Keratinocyte (primary cell): ENCODE measurements at regions not wholly inside any gene's neighbourhood (a gene's known extent, or its start where the extent isn't known, plus 50 kb on each side); places are given as distances from the start of the nearest gene placed in this dataset.

Experiments used
- DNase-seq: peaks from one replicate; pipeline ENCODE4 v3.0.0-alpha.2; 2011; ENCODE audit warnings: low read depth, missing footprints, low spot score
- FAIRE-seq: peaks from 2 replicates; lab custom pipeline; 2011; peaks lifted over from hg19 to GRCh38; lab: Jason Lieb, UNC
- H2AFZ ChIP-seq: 2 replicates; pipeline ENCODE4 v1.6.0; 2012; ENCODE audit warnings: low read length, control low read depth, inconsistent platforms; ENCODE audit not compliant: control insufficient read depth
- H3K27ac ChIP-seq: 2 replicates; pipeline ENCODE4 v1.5.1; 2011; ENCODE audit warnings: low read length; ENCODE audit not compliant: control insufficient read depth, insufficient read depth
- H3K27me3 ChIP-seq: 3 replicates; pipeline ENCODE4 v1.6.0; 2011; ENCODE audit warnings: low read length; ENCODE audit not compliant: control insufficient read depth, insufficient read depth; ENCODE audit errors: extremely low read depth
- H3K36me3 ChIP-seq, 2 experiments: 2 replicates in 1 of 2; 3 replicates in 1 of 2; pipeline ENCODE4 v1.5.1; 2011; ENCODE audit warnings: low read length in 2 of 2, mild to moderate bottlenecking in 1 of 2; ENCODE audit not compliant: control insufficient read depth in 2 of 2, insufficient read depth in 2 of 2; ENCODE audit errors: extremely low read depth in 1 of 2
- H3K4me1 ChIP-seq: 3 replicates; pipeline ENCODE4 v1.5.1; 2011; ENCODE audit warnings: low read length; ENCODE audit not compliant: control insufficient read depth, insufficient read depth; ENCODE audit errors: extremely low read depth
- H3K4me2 ChIP-seq: 3 replicates; pipeline ENCODE4 v1.6.0; 2011; ENCODE audit warnings: low read depth, low read length; ENCODE audit not compliant: control insufficient read depth, insufficient read depth; ENCODE audit errors: extremely low read depth
- H3K4me3 ChIP-seq, 3 experiments: fragments of 200-600 bp in 1 of 3; sonication (generic) in 1 of 3; 2 replicates in 2 of 3; 3 replicates in 1 of 3; pipeline ENCODE4 v1.5.1; 2011 to 2016; ENCODE audit warnings: low read length in 3 of 3, mild to moderate bottlenecking in 3 of 3, control low read depth in 2 of 3, inconsistent platforms in 1 of 3, low read depth in 1 of 3, mixed read lengths in 1 of 3, mixed run types in 1 of 3, moderate library complexity in 1 of 3; ENCODE audit not compliant: control insufficient read depth in 2 of 3, insufficient read depth in 2 of 3; ENCODE audit errors: extremely low read depth in 1 of 3
- H3K79me2 ChIP-seq: 2 replicates; pipeline ENCODE4 v1.6.0; 2012; ENCODE audit warnings: low read length; ENCODE audit not compliant: control insufficient read depth, insufficient read depth
- H3K9ac ChIP-seq: 3 replicates; pipeline ENCODE4 v1.6.0; 2011; ENCODE audit warnings: low read length; ENCODE audit not compliant: control insufficient read depth, insufficient read depth; ENCODE audit errors: extremely low read depth
- H3K9me1 ChIP-seq: 3 replicates; pipeline ENCODE4 v1.6.0; 2011; ENCODE audit warnings: low read length; ENCODE audit not compliant: control insufficient read depth, insufficient read depth; ENCODE audit errors: extremely low read depth
- H3K9me3 ChIP-seq: 2 replicates; pipeline ENCODE4 v1.5.1; 2012; ENCODE audit warnings: low read depth, low read length; ENCODE audit not compliant: control insufficient read depth
- H4K20me1 ChIP-seq: 3 replicates; pipeline ENCODE4 v1.6.0; 2011; ENCODE audit warnings: low read length; ENCODE audit not compliant: control insufficient read depth, insufficient read depth; ENCODE audit errors: extremely low read depth
- EZH2 ChIP-seq: IDR thresholded peaks from one replicate; pipeline ENCODE4 v1.6.1; 2012; ENCODE audit warnings: inconsistent platforms, mild to moderate bottlenecking, low read length, moderate library complexity
- dilution Hi-C: fragments of 300-500 bp; cut with MboI; formaldehyde crosslinking; loops from one replicate; pipeline ENCODE4 v1.7.0; 2020; ENCODE audit warnings: low sequenced_read_pairs; ENCODE audit not compliant: extremely low pct_ligation_motif_present
- TF ChIP-seq, protein P1 (sequence below), 3 experiments: IDR thresholded peaks in 1 of 3; conservative IDR thresholded peaks in 1 of 3; optimal IDR thresholded peaks in 1 of 3; 2 replicates in 2 of 3; 3 replicates in 1 of 3; pipeline versions ENCODE3 to v1.5.1; 2011; ENCODE audit warnings: low read length in 3 of 3, mild to moderate bottlenecking in 3 of 3, moderate library complexity in 2 of 3, control low read depth in 1 of 3, inconsistent platforms in 1 of 3; ENCODE audit not compliant: insufficient read depth in 2 of 3; ENCODE audit errors: extremely low read depth in 1 of 3

DNA sequence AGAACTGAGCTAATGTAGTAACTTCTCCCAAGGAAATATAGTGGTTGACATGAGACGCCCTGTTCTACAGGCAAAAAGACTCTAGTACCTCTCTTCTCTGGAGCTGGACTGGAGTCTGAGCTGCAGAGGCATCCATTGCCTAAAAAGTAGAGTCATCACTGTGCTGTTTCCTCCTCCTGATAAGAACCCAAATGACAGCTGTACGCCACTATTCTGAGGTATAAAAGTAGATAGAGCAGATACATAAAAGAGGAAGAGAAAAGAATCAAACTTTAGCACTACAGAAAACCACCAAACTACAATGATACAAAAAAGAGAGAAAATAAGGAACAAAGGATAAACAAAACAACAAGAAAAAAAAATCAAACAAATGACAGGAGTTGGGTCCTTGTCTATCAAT lies 1568.8 kb downstream of the PLA2G4A start:
- no peaks in the 10 kb centered on the region for H3K27me3 ChIP-seq
- no peak overlapping the region for H3K4me3 ChIP-seq
- H3K4me2 ChIP-seq = no peak overlapping the region
- H3K4me1 ChIP-seq = no peaks in the 10 kb centered on the region
- H4K20me1 ChIP-seq = no peaks in the 10 kb centered on the region
- H2AFZ ChIP-seq = no peak overlapping the region
- no peak for FAIRE-seq
- TF ChIP-seq EZH2 = no peak
- TF ChIP-seq, protein P1, sequence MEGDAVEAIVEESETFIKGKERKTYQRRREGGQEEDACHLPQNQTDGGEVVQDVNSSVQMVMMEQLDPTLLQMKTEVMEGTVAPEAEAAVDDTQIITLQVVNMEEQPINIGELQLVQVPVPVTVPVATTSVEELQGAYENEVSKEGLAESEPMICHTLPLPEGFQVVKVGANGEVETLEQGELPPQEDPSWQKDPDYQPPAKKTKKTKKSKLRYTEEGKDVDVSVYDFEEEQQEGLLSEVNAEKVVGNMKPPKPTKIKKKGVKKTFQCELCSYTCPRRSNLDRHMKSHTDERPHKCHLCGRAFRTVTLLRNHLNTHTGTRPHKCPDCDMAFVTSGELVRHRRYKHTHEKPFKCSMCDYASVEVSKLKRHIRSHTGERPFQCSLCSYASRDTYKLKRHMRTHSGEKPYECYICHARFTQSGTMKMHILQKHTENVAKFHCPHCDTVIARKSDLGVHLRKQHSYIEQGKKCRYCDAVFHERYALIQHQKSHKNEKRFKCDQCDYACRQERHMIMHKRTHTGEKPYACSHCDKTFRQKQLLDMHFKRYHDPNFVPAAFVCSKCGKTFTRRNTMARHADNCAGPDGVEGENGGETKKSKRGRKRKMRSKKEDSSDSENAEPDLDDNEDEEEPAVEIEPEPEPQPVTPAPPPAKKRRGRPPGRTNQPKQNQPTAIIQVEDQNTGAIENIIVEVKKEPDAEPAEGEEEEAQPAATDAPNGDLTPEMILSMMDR (optimal IDR thresholded peaks at IDR 0.05 in 1 of 3, IDR thresholded peaks at IDR 0.05 in 1 of 3, conservative IDR thresholded peaks at IDR 0.05 in 1 of 3; ENCODE audit: extremely low read depth in 1 of 3, insufficient read depth in 2 of 3, low read length in 3 of 3) = no peak
- H3K27ac ChIP-seq = no peak overlapping the region
- no peaks in the 10 kb centered on the region for H3K9me3 ChIP-seq
- no peak for DNase-seq
- H3K9ac ChIP-seq = no peak overlapping the region
- no peaks in the 10 kb centered on the region for H3K79me2 ChIP-seq
- H3K9me1 ChIP-seq = no peaks in the 10 kb centered on the region
- no peaks in the 10 kb centered on the region for H3K36me3 ChIP-seq
- dilution Hi-C loops = no loop called here

GRCh38 chr1:188402986-188403385 lies 1574.2 kb downstream of the PLA2G4A start:
- no peak overlapping the region for H3K4me3 ChIP-seq
- no peaks in the 10 kb centered on the region for H4K20me1 ChIP-seq
- FAIRE-seq = no peak
- dilution Hi-C loops = no loop called here
- no peaks in the 10 kb centered on the region for H3K36me3 ChIP-seq
- no peaks in the 10 kb centered on the region for H3K9me3 ChIP-seq
- H3K4me2 ChIP-seq = no peak overlapping the region
- H3K79me2 ChIP-seq = no peaks in the 10 kb centered on the region
- H3K27me3 ChIP-seq = no peaks in the 10 kb centered on the region
- H2AFZ ChIP-seq = no peak overlapping the region
- no peak overlapping the region for H3K9ac ChIP-seq
- H3K9me1 ChIP-seq = no peaks in the 10 kb centered on the region
- no peak for TF ChIP-seq EZH2
- TF ChIP-seq, protein P1 (optimal IDR thresholded peaks at IDR 0.05 in 1 of 3, IDR thresholded peaks at IDR 0.05 in 1 of 3, conservative IDR thresholded peaks at IDR 0.05 in 1 of 3; ENCODE audit: extremely low read depth in 1 of 3, insufficient read depth in 2 of 3, low read length in 3 of 3) = no peak
- DNase-seq = no peak
- no peaks in the 10 kb centered on the region for H3K4me1 ChIP-seq
- no peak overlapping the region for H3K27ac ChIP-seq
